K562 (cell line): ENCODE measurements at regions not wholly inside any gene's neighbourhood (a gene's known extent, or its start where the extent isn't known, plus 50 kb on each side); places are given as distances from the start of the nearest gene placed in this dataset.

Experiments used
- ATAC-seq: fragments of 200-7000 bp; cut with Tn5 transposase; 3 replicates; pipeline ENCODE4 v1.9.1; 2020; ENCODE audit warnings: moderate library complexity
- BruUV-seq: library from RNA; stranded (reverse); fragments of 400-500 nt; replicated peaks from 2 replicates; lab custom pipeline; 2021; lab: Mats Ljungman, UMichigan
- CTCF ChIA-PET: fragments of 300-600 bp; formaldehyde crosslinking; extraction: SDS; loops from one replicate; lab custom pipeline; 2021; ENCODE audit warnings: low intra/inter-chr PET ratio; lab: Yijun Ruan, JAX
- POLR2A ChIA-PET: fragments of 300-600, 350-650 bp; sonication (Branson Sonifier 250); formaldehyde crosslinking; extraction: SDS; loops from one replicate; lab custom pipeline; 2021; ENCODE audit warnings: antibody characterized with exemption, inconsistent platforms; lab: Yijun Ruan, JAX
- DNase-seq, 4 experiments: peaks; one replicate each; pipeline versions ENCODE4 v3.0.0 to v3.0.0-alpha.2; 2011 to 2018; ENCODE audit warnings: low spot score in 3 of 4, mixed read lengths in 3 of 4; ENCODE audit errors: extremely low read depth in 1 of 4
- FAIRE-seq: peaks from 2 replicates; lab custom pipeline; 2011; peaks lifted over from hg19 to GRCh38; lab: Jason Lieb, UNC
- H2AFZ ChIP-seq: 2 replicates; pipeline ENCODE4 v1.6.0; 2011; ENCODE audit warnings: low read depth, low read length, control low read depth, inconsistent platforms
- H3K27ac ChIP-seq: fragments of 200-600 bp; 3 replicates; pipeline ENCODE4 v1.8.0; 2011; ENCODE audit warnings: low read depth, mild to moderate bottlenecking, control low read depth, inconsistent platforms, low read length, moderate library complexity, mixed read lengths; ENCODE audit errors: extremely low read depth
- H3K27me3 ChIP-seq, 2 experiments: fragments of 300-600 bp in 1 of 2; 2 replicates in 1 of 2; 3 replicates in 1 of 2; pipeline versions ENCODE4 v1.6.0 to v1.8.0; 2011; ENCODE audit warnings: inconsistent platforms in 2 of 2, low read length in 2 of 2, mild to moderate bottlenecking in 1 of 2, mixed read lengths in 1 of 2, moderate library complexity in 1 of 2; ENCODE audit not compliant: control insufficient read depth in 2 of 2, insufficient read depth in 2 of 2
- H3K36me3 ChIP-seq: fragments of 300-600 bp; 3 replicates; pipeline ENCODE4 v1.8.0; 2011; ENCODE audit warnings: mild to moderate bottlenecking, low read length, inconsistent platforms; ENCODE audit not compliant: control insufficient read depth, insufficient read depth
- H3K4me1 ChIP-seq, 2 experiments: fragments of 200-600 bp in 1 of 2; replicated peaks in 1 of 2; 2 replicates in 1 of 2; 3 replicates in 1 of 2; pipeline versions ENCODE4 v1.5.1 to v1.8.0; 2011; ENCODE audit warnings: inconsistent platforms in 2 of 2, low read length in 2 of 2, mild to moderate bottlenecking in 1 of 2, mixed read lengths in 1 of 2, moderate library complexity in 1 of 2; ENCODE audit not compliant: control insufficient read depth in 2 of 2, insufficient read depth in 2 of 2
- H3K4me2 ChIP-seq: 2 replicates; pipeline ENCODE4 v1.6.1; 2011; ENCODE audit warnings: low read length, control low read depth, inconsistent platforms, mixed read lengths; ENCODE audit not compliant: insufficient read depth
- H3K4me3 ChIP-seq: fragments of 200-600 bp; sonication (generic), shearing (Covaris generic); 2 replicates; pipeline ENCODE4 v1.5.1; 2016; ENCODE audit warnings: control low read depth, inconsistent platforms
- H3K79me2 ChIP-seq: fragments of 200-600 bp; 3 replicates; pipeline ENCODE4 v1.8.0; 2011; ENCODE audit warnings: low read length, inconsistent platforms; ENCODE audit not compliant: control insufficient read depth, insufficient read depth
- H3K9ac ChIP-seq, 2 experiments: 2 replicates each; pipeline versions ENCODE4 v1.6.0 to v1.6.1; 2011; ENCODE audit warnings: low read depth in 2 of 2, low read length in 2 of 2, control low read depth in 1 of 2, inconsistent platforms in 1 of 2, mild to moderate bottlenecking in 1 of 2, mixed read lengths in 1 of 2; ENCODE audit not compliant: insufficient read depth in 1 of 2
- H3K9me1 ChIP-seq: one replicate; pipeline ENCODE4 v1.6.0; 2011; ENCODE audit warnings: inconsistent platforms, mild to moderate bottlenecking, low read length, moderate library complexity; ENCODE audit not compliant: control insufficient read depth, insufficient read depth
- H3K9me3 ChIP-seq: replicated peaks from 2 replicates; pipeline ENCODE4 v1.5.1; 2011; ENCODE audit warnings: low read depth, low read length, inconsistent platforms; ENCODE audit not compliant: control insufficient read depth, insufficient read depth
- H4K20me1 ChIP-seq: replicated peaks from 2 replicates; pipeline ENCODE4 v1.6.1; 2011; ENCODE audit warnings: low read length, inconsistent platforms, mixed read lengths; ENCODE audit not compliant: control insufficient read depth, insufficient read depth
- C11orf30 ChIP-seq: fragments of 450-650 bp; IDR thresholded peaks from 2 replicates; pipeline ENCODE4 v1.6.1; 2016; ENCODE audit warnings: low read depth, mild to moderate bottlenecking
- CBFB ChIP-seq: sonication (generic); formaldehyde crosslinking; IDR thresholded peaks from 2 replicates; pipeline ENCODE4 v1.4.0; 2020; ENCODE audit warnings: mild to moderate bottlenecking, missing genetic modification reagents
- JUN ChIP-seq, 2 experiments: sonication (generic) in 1 of 2; formaldehyde crosslinking in 1 of 2; IDR thresholded peaks; 2 replicates each; pipeline versions ENCODE4 v1.6.1 to v1.8.0; 2012 to 2022; ENCODE audit warnings: borderline replicate concordance in 2 of 2, mild to moderate bottlenecking in 2 of 2, improper control_type of control experiment in 1 of 2, low read depth in 1 of 2, low read length in 1 of 2, missing genetic modification reagents in 1 of 2
- KDM4B ChIP-seq, 2 experiments: fragments of 450-650 bp in 1 of 2; sonication (generic) in 1 of 2; IDR thresholded peaks; 2 replicates each; pipeline ENCODE4 v1.6.1; 2016 to 2017; ENCODE audit warnings: borderline replicate concordance in 2 of 2, antibody characterized with exemption in 1 of 2, low read depth in 1 of 2, mild to moderate bottlenecking in 1 of 2
- NCOA6 ChIP-seq: fragments of 450-650 bp; IDR thresholded peaks from 2 replicates; pipeline ENCODE4 v1.6.1; 2017; ENCODE audit warnings: mild to moderate bottlenecking
- STAT5B ChIP-seq: fragments of 250-450 bp; sonication (Bioruptor Pico); IDR thresholded peaks from 2 replicates; pipeline ENCODE4 v1.8.0; 2021; ENCODE audit warnings: mild to moderate bottlenecking, inconsistent platforms
- TRIM24 ChIP-seq, 2 experiments: fragments of 450-650 bp; IDR thresholded peaks; 2 replicates each; pipeline ENCODE4 v1.6.1; 2016
- ZC3H11A ChIP-seq: IDR thresholded peaks from 2 replicates; pipeline ENCODE4 v1.6.1; 2012; ENCODE audit warnings: low read depth, low read length, improper control_type of control experiment
- ZNF146 ChIP-seq: IDR thresholded peaks from one replicate; pipeline ENCODE4 v1.6.1; 2018; ENCODE audit warnings: missing compliant biosample characterization; ENCODE audit not compliant: unreplicated experiment
- ZNF212 ChIP-seq: fragments of 450-650 bp; formaldehyde crosslinking; IDR thresholded peaks from 2 replicates; pipeline ENCODE4 v1.4.0; 2020; ENCODE audit warnings: mild to moderate bottlenecking
- ZNF77 ChIP-seq: fragments of 250-450 bp; sonication (Bioruptor Pico); IDR thresholded peaks from 2 replicates; pipeline ENCODE4 v1.5.0; 2020
- ZSCAN29 ChIP-seq: fragments of 450-650 bp; IDR thresholded peaks from 2 replicates; pipeline ENCODE4 v1.6.1; 2017
- WGBS: fragments of 100-300 bp; shearing (Covaris generic); methylation state at CpG from one replicate; pipeline ENCODE4 v1.1.6; 2016; ENCODE audit warnings: low coverage, mixed read lengths; ENCODE audit not compliant: insufficient coverage; ENCODE audit errors: missing lambda C conversion rate; 5-methylcytosine and 5-hydroxymethylcytosine counted together
- in situ Hi-C: fragments of 300-500 bp; cut with MboI; formaldehyde crosslinking; loops from 4 replicates; pipeline ENCODE4 v1.15.0; 2018; ENCODE audit warnings: inconsistent platforms, mixed read lengths
- intact Hi-C: fragments of 100-400 bp; cut with micrococcal nuclease; formaldehyde crosslinking; loops from 2 replicates; pipeline ENCODE4 v1.14.2; 2022
- TF ChIP-seq, protein P1 (sequence below): fragments of 250-450 bp; sonication (Bioruptor Pico); IDR thresholded peaks from 2 replicates; pipeline ENCODE4 v1.5.0; 2022; ENCODE audit warnings: mild to moderate bottlenecking

- Histone ChIP-seq H3K9me3 (no peaks in the 10 kb centered on the region), H4K20me1 (no peaks in the 10 kb centered on the region), H3K79me2 (no peaks in the 10 kb centered on the region), H3K4me2 (no peak overlapping the region), H3K27me3 (no peaks in the 10 kb centered on the region), H3K9me1 (no peaks in the 10 kb centered on the region)
- DNase-seq: no peak
- no peak for ATAC-seq
- FAIRE-seq: no peak
- no TSS peak for BruUV-seq
- intact Hi-C loops: no loop called here
- TF ChIP-seq ZNF146 (CRISPR knock-in tag) (no peak), ZNF212 (no peak), STAT5B (CRISPR knock-in tag) (no peak), KDM4B (IDR thresholded peaks at IDR 0.05; ENCODE audit: borderline replicate concordance in 2 of 2, low read depth in 1 of 2) (no peak), TRIM24 (IDR thresholded peaks at IDR 0.05) (no peak), NCOA6 (no peak), JUN (IDR thresholded peaks at IDR 0.05; ENCODE audit: borderline replicate concordance, low read depth, low read length) (no peak), JUN (CRISPR knock-in tag; IDR thresholded peaks at IDR 0.05; ENCODE audit: borderline replicate concordance) (no peak), CBFB (CRISPR knock-in tag) (no peak), ZC3H11A (no peak), C11orf30 (no peak), ZNF77 (no peak), ZSCAN29 (no peak)
- TF ChIP-seq, protein P1, sequence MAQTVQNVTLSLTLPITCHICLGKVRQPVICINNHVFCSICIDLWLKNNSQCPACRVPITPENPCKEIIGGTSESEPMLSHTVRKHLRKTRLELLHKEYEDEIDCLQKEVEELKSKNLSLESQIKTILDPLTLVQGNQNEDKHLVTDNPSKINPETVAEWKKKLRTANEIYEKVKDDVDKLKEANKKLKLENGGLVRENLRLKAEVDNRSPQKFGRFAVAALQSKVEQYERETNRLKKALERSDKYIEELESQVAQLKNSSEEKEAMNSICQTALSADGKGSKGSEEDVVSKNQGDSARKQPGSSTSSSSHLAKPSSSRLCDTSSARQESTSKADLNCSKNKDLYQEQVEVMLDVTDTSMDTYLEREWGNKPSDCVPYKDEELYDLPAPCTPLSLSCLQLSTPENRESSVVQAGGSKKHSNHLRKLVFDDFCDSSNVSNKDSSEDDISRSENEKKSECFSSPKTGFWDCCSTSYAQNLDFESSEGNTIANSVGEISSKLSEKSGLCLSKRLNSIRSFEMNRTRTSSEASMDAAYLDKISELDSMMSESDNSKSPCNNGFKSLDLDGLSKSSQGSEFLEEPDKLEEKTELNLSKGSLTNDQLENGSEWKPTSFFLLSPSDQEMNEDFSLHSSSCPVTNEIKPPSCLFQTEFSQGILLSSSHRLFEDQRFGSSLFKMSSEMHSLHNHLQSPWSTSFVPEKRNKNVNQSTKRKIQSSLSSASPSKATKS: no peak
- TF ChIP-seq, all 486 proteins: peak for 0
- ChIA-PET POLR2A (no interaction called here), CTCF (no interaction called here)
- H2AFZ ChIP-seq: no peak overlapping the region
- in situ Hi-C loops: no loop called here
- H3K4me3 ChIP-seq: no peak overlapping the region
- WGBS: 2% methylated on average over 2 of the region's 2 CpGs
- no peaks in the 10 kb centered on the region for H3K4me1 ChIP-seq
- no peaks in the 10 kb centered on the region for H3K36me3 ChIP-seq
- H3K9ac ChIP-seq: no peak overlapping the region
- H3K27ac ChIP-seq: no peak overlapping the region
Observed at GRCh38 chr1:187788718-187789117, 960.0 kb downstream of the PLA2G4A start.
